ENCODE measurements at regions not wholly inside any gene's neighbourhood (a gene's known extent, or its start where the extent isn't known, plus 50 kb on each side); places are given as distances from the start of the nearest gene placed in this dataset.

GRCh38 chr12:118870551-118870950 is 110.8 kb upstream of the SRRM4 start:
- no peaks in the 10 kb centered on the region for H3K27me3 ChIP-seq
- no peak overlapping the region for H3K27ac ChIP-seq
- WGBS, 2 donors: 57 to 78% methylated on average over 2 of the region's 2 CpGs
- no peak for DNase-seq
- no peaks in the 10 kb centered on the region for H3K9me3 ChIP-seq
- no peaks in the 10 kb centered on the region for H3K36me3 ChIP-seq
- H3K4me1 ChIP-seq: no peaks in the 10 kb centered on the region
- no peak for TF ChIP-seq POLR2AphosphoS5 (IDR thresholded peaks at IDR 0.05)
- no peak overlapping the region for H3K4me3 ChIP-seq
- ATAC-seq (ENCODE audit: low FRiP score in 2 of 2): no peak

GRCh38 chr12:118874698-118875548 is 106.4 kb upstream of the SRRM4 start:
- 17 to 32% methylated on average over 6 of the region's 6 CpGs for WGBS, 2 donors
- no peak for ATAC-seq (ENCODE audit: low FRiP score in 2 of 2)
- Histone ChIP-seq H3K27ac (no peak overlapping the region), H3K27me3 (no peaks in the 10 kb centered on the region), H3K36me3 (no peaks in the 10 kb centered on the region), H3K4me1 (no peaks in the 10 kb centered on the region), H3K9me3 (no peaks in the 10 kb centered on the region), H3K4me3 (no peak overlapping the region)
- TF ChIP-seq CTCF (IDR thresholded peaks at IDR 0.05): no peak
- no peak for TF ChIP-seq POLR2A (IDR thresholded peaks at IDR 0.05)
- TF ChIP-seq EP300 (IDR thresholded peaks at IDR 0.05): no peak
- no peak for TF ChIP-seq POLR2AphosphoS5 (IDR thresholded peaks at IDR 0.05)
- no peak for DNase-seq

GRCh38 chr12:118880720-118881493 is 100.4 kb upstream of the SRRM4 start:
- ATAC-seq (ENCODE audit: low FRiP score in 2 of 2): no peak
- WGBS, 2 donors: 48 to 77% methylated on average over 5 of the region's 5 CpGs

GRCh38 chr12:118884226-118884625 is 97.1 kb upstream of the SRRM4 start:
- ATAC-seq (ENCODE audit: low FRiP score in 2 of 2) (no peak), DNase-seq (no peak)
- H3K4me1 ChIP-seq: no peaks in the 10 kb centered on the region
- no peaks in the 10 kb centered on the region for H3K36me3 ChIP-seq
- no peak for TF ChIP-seq POLR2A (IDR thresholded peaks at IDR 0.05)
- no peak for TF ChIP-seq CTCF (IDR thresholded peaks at IDR 0.05)
- no peak for TF ChIP-seq POLR2AphosphoS5 (IDR thresholded peaks at IDR 0.05)
- no peak for TF ChIP-seq EP300 (IDR thresholded peaks at IDR 0.05)
- 31 to 52% methylated on average over 1 of the region's 1 CpG for WGBS, 2 donors
- H3K27ac ChIP-seq: no peak overlapping the region
- H3K9me3 ChIP-seq: no peaks in the 10 kb centered on the region
- no peaks in the 10 kb centered on the region for H3K27me3 ChIP-seq
- no peak overlapping the region for H3K4me3 ChIP-seq

More at GRCh38 chr12:118880720-118881493, 100.4 kb upstream of the SRRM4 start:
- H3K4me3 ChIP-seq: no peak overlapping the region
- no peaks in the 10 kb centered on the region for H3K9me3 ChIP-seq
- TF ChIP-seq CTCF (IDR thresholded peaks at IDR 0.05) (no peak), POLR2A (IDR thresholded peaks at IDR 0.05) (no peak), POLR2AphosphoS5 (IDR thresholded peaks at IDR 0.05) (no peak), EP300 (IDR thresholded peaks at IDR 0.05) (no peak)
- no peak overlapping the region for H3K27ac ChIP-seq
- H3K27me3 ChIP-seq: no peaks in the 10 kb centered on the region
- no peaks in the 10 kb centered on the region for H3K4me1 ChIP-seq
- DNase-seq: no peak
- H3K36me3 ChIP-seq: no peaks in the 10 kb centered on the region

- H3K27me3 ChIP-seq: no peaks in the 10 kb centered on the region
- H3K36me3 ChIP-seq: no peaks in the 10 kb centered on the region
- ATAC-seq (ENCODE audit: low FRiP score in 2 of 2) (no peak), DNase-seq (no peak)
- 50 to 54% methylated on average over 1 of the region's 1 CpG for WGBS, 2 donors
- TF ChIP-seq EP300 (IDR thresholded peaks at IDR 0.05) (no peak), POLR2A (IDR thresholded peaks at IDR 0.05) (no peak), CTCF (IDR thresholded peaks at IDR 0.05) (no peak)
- no peaks in the 10 kb centered on the region for H3K9me3 ChIP-seq
- no peak overlapping the region for H3K27ac ChIP-seq
- H3K4me1 ChIP-seq: no peaks in the 10 kb centered on the region
- no peak overlapping the region for H3K4me3 ChIP-seq
These were observed 80.3 kb upstream of the SRRM4 start for GRCh38 chr12:118900993-118901392.
